Lower leg skin (tissue), 3 donors: ENCODE measurements at regions not wholly inside any gene's neighbourhood (a gene's known extent, or its start where the extent isn't known, plus 50 kb on each side); places are given as distances from the start of the nearest gene placed in this dataset.

Experiments used
- CTCF ChIP-seq, 3 donors: fragments of 450-650 bp; IDR thresholded peaks; one replicate each; pipeline ENCODE4 v1.5.1; 2016; ENCODE audit warnings: antibody characterized with exemption in 3 of 3, mild to moderate bottlenecking in 3 of 3, moderate library complexity in 2 of 3
- POLR2A ChIP-seq, 2 donors: fragments of 450-650 bp; IDR thresholded peaks; one replicate each; pipeline ENCODE4 v1.6.1; 2016 to 2017; ENCODE audit warnings: antibody characterized with exemption in 2 of 2, mild to moderate bottlenecking in 1 of 2, moderate library complexity in 1 of 2

GRCh38 chr9:109923806-109924205, 143.8 kb downstream of the PALM2AKAP2 start:
- no peak for TF ChIP-seq CTCF (IDR thresholded peaks at IDR 0.05)
- TF ChIP-seq POLR2A (IDR thresholded peaks at IDR 0.05) = no peak
